Stimulated activated naive CD8-positive, alpha-beta T cell treated with anti-CD3 and anti-CD28 coated beads, Interleukin-15, Interleukin-2, amounts not matched to agents 100 ng/mL and 50 ng/mL, for 24 hours (primary cell): ENCODE measurements at regions not wholly inside any gene's neighbourhood (a gene's known extent, or its start where the extent isn't known, plus 50 kb on each side); places are given as distances from the start of the nearest gene placed in this dataset.
"Not testable (repeated sequence)": the region's sequence is repeated elsewhere in the genome, so short reads cannot be mapped to it uniquely, and the experiment has no call there.

Experiments
- H3K27ac Mint-ChIP-seq: one replicate; pipeline ENCODE4 v1.8.0; 2021; ENCODE audit warnings: mild to moderate bottlenecking, mixed read lengths
- H3K27me3 Mint-ChIP-seq: one replicate; pipeline ENCODE4 v1.8.0; 2021; ENCODE audit warnings: mixed read lengths
- H3K36me3 Mint-ChIP-seq: one replicate; pipeline ENCODE4 v1.8.0; 2021; ENCODE audit warnings: low read depth, mixed read lengths
- H3K4me1 Mint-ChIP-seq: one replicate; pipeline ENCODE4 v1.8.0; 2021; ENCODE audit warnings: low read depth, mixed read lengths
- H3K4me3 Mint-ChIP-seq: one replicate; pipeline ENCODE4 v1.8.0; 2021; ENCODE audit warnings: mild to moderate bottlenecking, mixed read lengths
- H3K9me3 Mint-ChIP-seq: one replicate; pipeline ENCODE4 v1.8.0; 2021; ENCODE audit warnings: mixed read lengths

GRCh38 chrX:3990569-3990968 lies 277.1 kb upstream of the PRKX start:
- H3K36me3 Mint-ChIP-seq, result no peaks in the 10 kb centered on the region
- no peak overlapping the region for H3K27ac Mint-ChIP-seq
- H3K4me3 Mint-ChIP-seq, result no peak overlapping the region
- no peaks in the 10 kb centered on the region for H3K4me1 Mint-ChIP-seq
- H3K9me3 Mint-ChIP-seq, result no peaks in the 10 kb centered on the region
- no peaks in the 10 kb centered on the region for H3K27me3 Mint-ChIP-seq

- not testable (repeated sequence) for H3K27ac Mint-ChIP-seq, H3K4me1 Mint-ChIP-seq, H3K27me3 Mint-ChIP-seq, H3K4me3 Mint-ChIP-seq, H3K36me3 Mint-ChIP-seq, H3K9me3 Mint-ChIP-seq
Observed at GRCh38 chrX:3972104-3972858, 258.8 kb upstream of the PRKX start.

GRCh38 chrX:3968749-3969148 lies 255.3 kb upstream of the PRKX start:
- H3K27ac Mint-ChIP-seq, result no peak overlapping the region
- no peaks in the 10 kb centered on the region for H3K27me3 Mint-ChIP-seq
- H3K9me3 Mint-ChIP-seq, result no peaks in the 10 kb centered on the region
- H3K4me1 Mint-ChIP-seq, result no peaks in the 10 kb centered on the region
- no peak overlapping the region for H3K4me3 Mint-ChIP-seq
- H3K36me3 Mint-ChIP-seq, result no peaks in the 10 kb centered on the region

GRCh38 chrX:3963980-3964379 lies 250.5 kb upstream of the PRKX start:
- Mint-ChIP-seq H3K9me3 (no peaks in the 10 kb centered on the region), H3K36me3 (no peaks in the 10 kb centered on the region), H3K27me3 (peaks cover 7% of the 10 kb centered on the region), H3K4me1 (no peaks in the 10 kb centered on the region), H3K27ac (no peak overlapping the region), H3K4me3 (no peak overlapping the region)

- H3K36me3 Mint-ChIP-seq, result no peaks in the 10 kb centered on the region
- no peaks in the 10 kb centered on the region for H3K4me1 Mint-ChIP-seq
- H3K27me3 Mint-ChIP-seq, result peaks cover 7% of the 10 kb centered on the region
- H3K4me3 Mint-ChIP-seq, result no peak overlapping the region
- H3K27ac Mint-ChIP-seq, result no peak overlapping the region
- H3K9me3 Mint-ChIP-seq, result no peaks in the 10 kb centered on the region
Observed at GRCh38 chrX:3962511-3963311, 249.3 kb upstream of the PRKX start.

- H3K4me3 Mint-ChIP-seq, result no peak overlapping the region
- no peaks in the 10 kb centered on the region for H3K36me3 Mint-ChIP-seq
- peaks cover 7% of the 10 kb centered on the region for H3K27me3 Mint-ChIP-seq
- no peaks in the 10 kb centered on the region for H3K4me1 Mint-ChIP-seq
- H3K27ac Mint-ChIP-seq, result no peak overlapping the region
- no peaks in the 10 kb centered on the region for H3K9me3 Mint-ChIP-seq
Observed at GRCh38 chrX:3960952-3961351, 247.5 kb upstream of the PRKX start.

GRCh38 chrX:3951859-3952258 lies 238.4 kb upstream of the PRKX start:
- Mint-ChIP-seq H3K36me3 (no peaks in the 10 kb centered on the region), H3K9me3 (no peaks in the 10 kb centered on the region), H3K27ac (no peak overlapping the region), H3K4me3 (no peak overlapping the region), H3K27me3 (peaks cover 5% of the 10 kb centered on the region), H3K4me1 (no peaks in the 10 kb centered on the region)

GRCh38 chrX:3950373-3950772 lies 236.9 kb upstream of the PRKX start:
- Mint-ChIP-seq H3K27me3 (peaks cover 5% of the 10 kb centered on the region), H3K9me3 (no peaks in the 10 kb centered on the region), H3K27ac (no peak overlapping the region), H3K36me3 (no peaks in the 10 kb centered on the region), H3K4me1 (no peaks in the 10 kb centered on the region), H3K4me3 (no peak overlapping the region)

GRCh38 chrX:3943965-3944364 lies 230.5 kb upstream of the PRKX start:
- no peaks in the 10 kb centered on the region for H3K36me3 Mint-ChIP-seq
- H3K27ac Mint-ChIP-seq, result no peak overlapping the region
- no peak overlapping the region for H3K4me3 Mint-ChIP-seq
- H3K4me1 Mint-ChIP-seq, result no peaks in the 10 kb centered on the region
- H3K27me3 Mint-ChIP-seq, result peaks cover 6% of the 10 kb centered on the region
- no peaks in the 10 kb centered on the region for H3K9me3 Mint-ChIP-seq

- Mint-ChIP-seq H3K9me3 (no peaks in the 10 kb centered on the region), H3K27ac (no peak overlapping the region), H3K4me3 (no peak overlapping the region), H3K27me3 (peaks cover 6% of the 10 kb centered on the region), H3K36me3 (no peaks in the 10 kb centered on the region), H3K4me1 (no peaks in the 10 kb centered on the region)
Observed at GRCh38 chrX:3940000-3940610, 226.7 kb upstream of the PRKX start.

GRCh38 chrX:3938587-3938986 lies 225.1 kb upstream of the PRKX start:
- Mint-ChIP-seq H3K27me3 (peaks cover 3% of the 10 kb centered on the region), H3K4me3 (no peak overlapping the region), H3K27ac (no peak overlapping the region), H3K9me3 (no peaks in the 10 kb centered on the region), H3K4me1 (no peaks in the 10 kb centered on the region), H3K36me3 (no peaks in the 10 kb centered on the region)

- not testable (repeated sequence) for H3K27ac Mint-ChIP-seq, H3K36me3 Mint-ChIP-seq, H3K9me3 Mint-ChIP-seq, H3K4me1 Mint-ChIP-seq, H3K4me3 Mint-ChIP-seq, H3K27me3 Mint-ChIP-seq
Observed at GRCh38 chrX:3935196-3935595, 221.7 kb upstream of the PRKX start.

- not testable (repeated sequence) for H3K4me3 Mint-ChIP-seq, H3K4me1 Mint-ChIP-seq
Observed at GRCh38 chrX:3920424-3921017, 207.1 kb upstream of the PRKX start.

GRCh38 chrX:3919668-3920423 lies 206.4 kb upstream of the PRKX start:
- not testable (repeated sequence) for H3K27ac Mint-ChIP-seq, H3K9me3 Mint-ChIP-seq, H3K4me1 Mint-ChIP-seq, H3K4me3 Mint-ChIP-seq, H3K27me3 Mint-ChIP-seq, H3K36me3 Mint-ChIP-seq

More at GRCh38 chrX:3920424-3921017, 207.1 kb upstream of the PRKX start:
- H3K27ac Mint-ChIP-seq, H3K27me3 Mint-ChIP-seq, H3K36me3 Mint-ChIP-seq, H3K9me3 Mint-ChIP-seq: not testable (repeated sequence)

- H3K27ac Mint-ChIP-seq, H3K9me3 Mint-ChIP-seq, H3K4me3 Mint-ChIP-seq, H3K36me3 Mint-ChIP-seq, H3K4me1 Mint-ChIP-seq, H3K27me3 Mint-ChIP-seq: not testable (repeated sequence)
Observed at GRCh38 chrX:3914813-3915212, 201.4 kb upstream of the PRKX start.
